Ishikawa (cell line): ENCODE measurements at regions not wholly inside any gene's neighbourhood (a gene's known extent, or its start where the extent isn't known, plus 50 kb on each side); places are given as distances from the start of the nearest gene placed in this dataset.

Experiments
- CEBPB ChIP-seq: IDR thresholded peaks from 2 replicates; pipeline ENCODE4 v1.6.1; 2012
- CREB1 ChIP-seq: IDR thresholded peaks from 2 replicates; pipeline ENCODE4 v1.6.1; 2012; ENCODE audit warnings: low read depth
- EGR1 ChIP-seq: IDR thresholded peaks from 2 replicates; pipeline ENCODE4 v1.6.1; 2012
- EP300 ChIP-seq: IDR thresholded peaks from 2 replicates; pipeline ENCODE4 v1.6.1; 2012; ENCODE audit warnings: borderline replicate concordance
- FOXM1 ChIP-seq: IDR thresholded peaks from 2 replicates; pipeline ENCODE4 v1.6.1; 2012; ENCODE audit warnings: low read depth, borderline replicate concordance
- MAX ChIP-seq: IDR thresholded peaks from 2 replicates; pipeline ENCODE4 v1.6.1; 2012
- NFIC ChIP-seq: IDR thresholded peaks from 2 replicates; pipeline ENCODE4 v1.6.1; 2012
- RAD21 ChIP-seq: IDR thresholded peaks from 2 replicates; pipeline ENCODE4 v1.6.1; 2012; ENCODE audit warnings: low read depth
- REST ChIP-seq: IDR thresholded peaks from 2 replicates; pipeline ENCODE4 v1.6.1; 2012; ENCODE audit warnings: low read depth, mild to moderate bottlenecking
- TAF1 ChIP-seq: IDR thresholded peaks from 2 replicates; pipeline ENCODE4 v1.6.1; 2012; ENCODE audit warnings: low read depth, mild to moderate bottlenecking
- TCF12 ChIP-seq: IDR thresholded peaks from 2 replicates; pipeline ENCODE4 v1.6.1; 2012; ENCODE audit warnings: low read depth
- TEAD4 ChIP-seq: IDR thresholded peaks from 2 replicates; pipeline ENCODE4 v1.6.1; 2012
- USF1 ChIP-seq: IDR thresholded peaks from 2 replicates; pipeline ENCODE4 v1.6.1; 2012
- YY1 ChIP-seq: IDR thresholded peaks from 2 replicates; pipeline ENCODE4 v1.6.1; 2012; ENCODE audit warnings: low read depth
- ZBTB7A ChIP-seq: IDR thresholded peaks from 2 replicates; pipeline ENCODE4 v1.6.1; 2012; ENCODE audit warnings: low read depth

GRCh38 chr12:87336814-87337336, 692.3 kb downstream of the C12orf50 start:
- no peak for TF ChIP-seq TCF12
- TF ChIP-seq RAD21: no peak
- no peak for TF ChIP-seq EP300
- no peak for TF ChIP-seq YY1
- TF ChIP-seq NFIC: no peak
- TF ChIP-seq ZBTB7A: no peak
- TF ChIP-seq CEBPB: no peak
- no peak for TF ChIP-seq REST
- TF ChIP-seq EGR1: no peak
- TF ChIP-seq TAF1: no peak
- no peak for TF ChIP-seq USF1
- TF ChIP-seq FOXM1: no peak
- TF ChIP-seq MAX: no peak
- TF ChIP-seq TEAD4: no peak

- no peak for TF ChIP-seq TEAD4
- TF ChIP-seq EGR1: no peak
- no peak for TF ChIP-seq EP300
- no peak for TF ChIP-seq NFIC
- no peak for TF ChIP-seq CEBPB
- TF ChIP-seq CREB1: no peak
- no peak for TF ChIP-seq TCF12
These were observed 696.0 kb downstream of the C12orf50 start for GRCh38 chr12:87332987-87333726.

GRCh38 chr12:87329076-87329863, 699.9 kb downstream of the C12orf50 start:
- no peak for TF ChIP-seq TAF1
- TF ChIP-seq EGR1: no peak
- no peak for TF ChIP-seq CREB1
- no peak for TF ChIP-seq FOXM1
- no peak for TF ChIP-seq RAD21
- TF ChIP-seq ZBTB7A: no peak
- no peak for TF ChIP-seq EP300
- TF ChIP-seq TEAD4: no peak
- TF ChIP-seq NFIC: no peak
- no peak for TF ChIP-seq TCF12
- TF ChIP-seq REST: no peak
- no peak for TF ChIP-seq MAX
- no peak for TF ChIP-seq YY1
- TF ChIP-seq USF1: no peak
- no peak for TF ChIP-seq CEBPB

- TF ChIP-seq ZBTB7A (no peak), REST (no peak), TEAD4 (no peak), FOXM1 (no peak), USF1 (no peak), MAX (no peak)
These were observed 705.8 kb downstream of the C12orf50 start for GRCh38 chr12:87323369-87323768.
